ENCODE measurements at regions not wholly inside any gene's neighbourhood (a gene's known extent, or its start where the extent isn't known, plus 50 kb on each side); places are given as distances from the start of the nearest gene placed in this dataset.

GRCh38 chr18:8948011-8948410 lies 154.5 kb upstream of the NDUFV2 start:
- no peak for TF ChIP-seq GATA3 (IDR thresholded peaks at IDR 0.05; ENCODE audit: low read depth, low read length)
- no peak for TF ChIP-seq GATA2 (IDR thresholded peaks at IDR 0.05; ENCODE audit: low read depth, low read length)
